Iris pigment epithelial cell (primary cell): ENCODE measurements at regions not wholly inside any gene's neighbourhood (a gene's known extent, or its start where the extent isn't known, plus 50 kb on each side); places are given as distances from the start of the nearest gene placed in this dataset.
A peak's percentile ranks its signal among the peaks of the same experiment; 100 is the strongest.
"Not testable (repeated sequence)": the region's sequence is repeated elsewhere in the genome, so short reads cannot be mapped to it uniquely, and the experiment has no call there.

Experiments
- DNase-seq: peaks from one replicate; pipeline ENCODE4 v3.0.0-alpha.2; 2011; ENCODE audit warnings: low read depth

DNA sequence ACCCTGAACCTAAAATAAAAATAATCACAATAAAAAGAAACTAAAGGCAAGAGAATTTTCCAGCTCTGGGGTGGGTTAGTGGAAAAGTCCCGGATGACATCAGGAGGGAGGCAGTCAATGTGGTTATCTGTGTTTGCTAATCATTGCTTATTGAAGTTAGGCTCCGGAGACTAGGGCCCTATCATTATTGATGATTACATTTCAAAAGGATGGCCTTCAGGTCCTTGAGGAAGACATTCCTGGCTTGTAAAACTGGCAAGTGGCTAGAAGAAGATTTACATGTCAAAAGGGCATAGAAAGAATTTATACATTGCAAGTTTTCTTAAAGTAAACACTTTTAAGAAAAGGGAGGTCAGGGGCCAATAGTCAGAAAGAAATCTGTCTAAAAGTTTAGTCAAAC, 123.4 kb downstream of the POSTN start:
- DNase-seq: peak; percentile 39

DNA sequence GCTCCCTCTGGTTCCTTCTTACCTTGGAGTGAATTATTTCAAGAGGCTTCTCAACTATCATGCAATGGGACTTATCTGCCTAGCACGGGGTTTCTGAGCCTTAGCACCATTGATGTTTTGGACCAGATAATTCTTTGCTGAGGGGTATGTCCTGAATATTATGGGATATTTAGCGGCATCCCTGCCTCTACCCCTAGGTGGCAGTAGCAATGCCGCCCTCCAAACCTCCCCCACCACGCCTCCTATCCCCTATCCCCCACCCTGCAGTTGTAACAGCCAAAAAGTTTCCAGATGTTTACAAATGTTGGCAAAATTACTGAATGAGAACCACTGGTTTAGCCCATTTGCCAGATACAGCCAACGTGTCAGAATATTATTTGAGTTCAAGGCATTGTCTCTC, 125.5 kb downstream of the POSTN start:
- DNase-seq: no peak

- DNase-seq: not testable (repeated sequence)
Measured at GRCh38 chr13:37472266-37472665, 126.3 kb downstream of the POSTN start.

DNA sequence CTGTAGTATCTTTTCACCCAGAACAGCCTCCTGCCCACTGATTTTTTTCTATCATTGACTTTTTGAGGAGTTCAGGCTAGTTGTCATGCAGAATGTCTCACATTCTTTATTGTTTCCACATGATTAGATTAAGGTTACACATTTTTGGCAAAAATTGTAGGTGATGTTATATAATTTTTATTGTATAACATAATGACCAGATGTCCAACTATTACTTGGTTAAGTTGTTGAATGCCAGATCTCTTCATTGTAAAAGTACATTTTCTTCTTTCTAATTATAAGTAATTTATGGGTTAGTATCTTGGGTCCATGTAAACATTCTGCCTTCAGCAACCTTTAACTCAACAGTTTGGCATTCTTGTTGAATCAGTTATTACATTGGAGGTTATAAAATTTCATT, 138.4 kb downstream of the POSTN start:
- DNase-seq: no peak

DNA sequence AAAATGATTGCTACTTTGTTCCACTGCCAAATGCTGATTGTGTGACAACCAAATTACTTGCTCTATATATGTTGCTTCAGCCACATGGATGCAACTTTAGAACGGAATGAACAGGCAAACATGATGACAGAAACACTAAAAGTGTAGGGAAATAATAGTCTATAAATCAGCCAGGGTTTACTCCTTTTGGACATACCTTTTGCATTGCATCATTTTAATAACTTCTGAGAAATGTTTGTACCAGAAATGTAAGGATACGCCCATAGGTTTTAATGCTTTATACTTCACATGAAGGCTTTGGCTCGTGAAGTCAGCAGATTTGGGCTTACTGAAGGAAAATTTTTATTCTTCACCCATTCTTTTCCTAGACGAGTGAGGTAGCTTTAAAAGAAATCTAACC, 141.0 kb downstream of the POSTN start:
- DNase-seq: peak; percentile 31

DNA sequence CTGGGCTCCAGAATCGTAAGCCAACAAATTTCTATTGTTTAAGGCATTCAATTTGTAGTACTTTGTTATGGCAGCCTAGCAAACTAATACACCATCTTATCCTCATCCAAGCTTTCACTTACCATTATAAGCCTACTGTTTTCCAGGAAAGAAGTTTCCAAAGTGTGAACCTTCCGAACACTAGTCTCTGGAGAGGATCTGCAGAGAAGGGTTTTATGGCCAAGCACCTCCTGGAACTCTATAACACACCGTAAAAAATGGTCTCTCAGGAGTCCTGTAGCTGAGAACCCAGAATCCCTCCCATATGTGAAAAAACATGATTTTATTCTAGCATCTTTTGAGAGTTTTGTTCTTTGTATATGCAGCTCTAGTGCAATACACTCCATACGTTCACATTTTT, 142.1 kb downstream of the POSTN start:
- no peak for DNase-seq

- DNase-seq: no peak
Measured at GRCh38 chr13:37456041-37456440, 142.5 kb downstream of the POSTN start.

- DNase-seq: peak; percentile 29
Measured at GRCh38 chr13:37453246-37453645, 145.3 kb downstream of the POSTN start.

- no peak for DNase-seq
Measured at GRCh38 chr13:37450276-37450675, 148.3 kb downstream of the POSTN start.

GRCh38 chr13:37448153-37448552, 150.4 kb downstream of the POSTN start:
- DNase-seq: peak; percentile 16

GRCh38 chr13:37446503-37446902, 152.1 kb downstream of the POSTN start:
- peak; percentile 99 for DNase-seq

DNA sequence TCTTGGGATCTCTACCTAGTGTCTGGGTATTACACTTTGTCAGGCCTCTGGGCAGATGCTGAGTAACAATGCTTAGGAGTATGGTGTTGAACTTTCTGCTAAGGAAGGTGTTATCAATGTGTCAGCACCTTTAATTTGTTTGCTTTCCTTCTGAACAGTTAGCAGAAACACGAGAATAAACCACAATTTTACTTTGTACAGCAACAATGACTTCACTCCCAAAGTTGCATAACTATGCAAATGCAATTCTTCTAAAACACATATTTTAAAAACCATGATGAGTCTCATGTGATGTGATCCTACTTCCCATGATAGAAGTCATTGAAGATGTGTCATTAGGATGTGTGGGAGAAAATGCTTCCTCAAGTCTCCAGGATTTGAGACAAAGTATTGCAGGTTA, 155.0 kb downstream of the POSTN start:
- peak; percentile 94 for DNase-seq

DNA sequence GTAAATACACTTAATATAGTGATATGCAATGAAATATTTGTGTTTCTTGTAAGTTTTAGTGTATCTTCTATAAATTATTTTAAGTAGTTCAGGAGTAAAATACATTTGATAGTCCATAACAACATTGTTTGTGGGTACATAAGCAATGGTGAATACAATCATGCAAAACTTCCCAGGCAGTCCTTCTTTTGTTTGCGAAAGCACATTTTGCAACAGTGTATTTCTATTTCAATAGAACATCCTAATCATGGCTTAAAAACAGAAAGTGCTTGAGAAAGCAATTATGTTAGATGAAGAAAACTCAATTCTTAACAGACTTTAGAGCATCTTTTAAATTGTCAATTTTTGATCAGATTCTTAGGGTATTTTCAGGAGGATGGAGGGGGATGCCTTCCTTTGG, 155.6 kb downstream of the POSTN start:
- DNase-seq: peak; percentile 24

- no peak for DNase-seq
Measured at GRCh38 chr13:37435881-37436280, 162.7 kb downstream of the POSTN start.

DNA sequence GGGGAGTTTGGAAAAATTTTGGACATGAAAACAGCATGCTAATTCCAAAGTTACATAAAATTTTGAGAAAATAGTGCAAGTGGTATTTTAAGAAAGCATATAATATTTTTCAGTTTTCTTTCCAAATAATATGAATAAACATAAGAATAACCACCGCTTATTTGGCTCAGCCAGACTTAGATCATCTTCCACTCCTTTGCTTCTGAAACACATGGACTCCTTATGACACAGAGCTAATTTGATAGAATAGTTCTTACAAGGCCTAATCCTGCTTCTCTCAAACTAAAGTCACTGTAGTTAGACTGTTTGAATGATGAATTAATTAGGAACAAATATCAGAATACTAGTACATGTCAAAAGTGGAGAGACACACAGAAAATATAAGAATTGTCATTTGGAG, 165.5 kb downstream of the POSTN start:
- no peak for DNase-seq

DNA sequence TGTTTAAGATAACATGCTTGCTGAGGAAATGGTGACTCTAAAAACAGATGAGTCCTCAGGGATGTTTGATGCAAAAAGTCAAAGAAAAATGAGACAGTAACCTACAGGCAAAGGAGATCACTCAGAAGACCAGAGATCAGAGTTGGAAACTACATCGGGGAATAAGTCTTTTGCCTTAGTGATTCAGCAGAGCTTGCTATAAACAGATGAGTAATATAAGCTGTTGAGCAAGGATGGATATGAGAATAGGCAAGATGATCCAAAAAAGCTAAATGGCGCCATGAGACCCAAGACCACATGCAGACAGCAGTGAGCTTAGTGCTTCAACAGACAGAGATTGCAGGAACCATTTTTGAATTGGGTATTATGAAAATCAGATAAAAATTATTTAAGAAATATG, 168.6 kb downstream of the POSTN start:
- DNase-seq: peak; percentile 98

DNA sequence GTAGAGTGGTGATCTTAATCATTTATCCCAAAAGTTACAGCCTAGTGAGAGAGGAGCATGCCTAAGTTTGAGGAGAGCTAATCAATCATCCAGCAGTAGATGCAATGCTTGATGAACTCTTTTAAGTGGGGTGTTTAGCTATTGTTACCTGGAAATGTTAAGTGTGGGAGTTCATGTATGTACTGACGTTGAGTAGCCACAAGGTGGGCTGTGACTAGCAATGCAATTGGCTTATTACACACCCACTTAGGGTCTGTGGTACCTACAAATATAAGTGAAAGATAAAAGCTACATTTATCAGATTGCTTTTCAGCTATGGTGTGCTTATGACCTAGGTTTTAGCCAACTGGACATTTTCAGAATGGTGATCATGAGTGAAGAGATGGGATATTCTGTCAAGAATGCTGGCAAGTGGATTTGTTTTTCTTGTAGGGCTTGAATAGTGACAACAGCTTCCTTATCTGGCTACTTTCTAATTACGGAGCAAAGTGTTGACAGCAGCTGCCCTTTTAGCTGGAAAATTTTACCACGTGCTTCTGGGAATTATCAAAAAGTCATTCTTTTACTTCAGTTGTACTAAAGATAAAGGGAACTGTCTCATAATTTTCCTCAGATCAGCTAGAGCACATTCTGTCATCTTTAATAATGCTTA, 170.6 kb downstream of the POSTN start:
- DNase-seq: no peak

DNA sequence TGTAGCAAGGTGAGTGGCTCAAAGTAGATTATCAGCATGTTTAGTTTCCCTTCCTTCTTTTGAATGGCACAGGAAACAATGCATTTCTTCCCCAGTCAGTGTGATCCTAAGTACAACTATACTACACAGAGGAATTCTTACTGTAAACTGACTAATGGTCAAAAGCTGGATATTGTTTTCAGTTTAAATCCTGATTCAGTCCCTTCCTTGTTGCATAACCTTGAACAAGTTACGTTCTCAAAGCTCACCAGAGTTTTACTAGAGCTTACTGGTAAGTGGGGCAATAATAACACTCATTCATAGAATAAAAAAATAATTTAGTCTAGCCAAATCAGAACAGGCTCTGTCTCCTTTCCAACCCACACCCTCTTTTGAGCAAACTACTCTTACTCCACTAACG, 180.1 kb downstream of the POSTN start:
- DNase-seq: peak; percentile 96

DNA sequence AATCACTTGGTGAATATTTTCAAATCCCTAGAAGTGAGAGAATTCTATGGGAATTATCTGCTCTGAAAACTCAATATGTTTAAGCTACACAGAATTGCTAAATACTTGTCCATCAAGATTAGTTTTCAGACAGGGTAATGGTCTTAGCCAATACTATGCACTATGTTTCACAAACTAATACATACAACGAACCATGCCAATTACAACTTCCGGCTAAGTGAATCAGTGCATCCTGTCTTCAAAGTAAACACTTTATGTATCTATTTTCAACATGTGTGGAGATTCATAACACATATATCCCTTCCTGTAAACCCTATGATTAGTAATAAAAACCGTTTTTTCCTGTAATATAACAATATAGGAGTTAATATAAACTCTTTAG, 181.5 kb downstream of the POSTN start:
- DNase-seq: peak; percentile 83

GRCh38 chr13:37416291-37417059, 182.1 kb downstream of the POSTN start:
- DNase-seq: no peak

GRCh38 chr13:37413161-37413560, 185.4 kb downstream of the POSTN start:
- DNase-seq: no peak

GRCh38 chr13:37412241-37412921, 186.2 kb downstream of the POSTN start:
- peak; percentile 63 for DNase-seq

DNA sequence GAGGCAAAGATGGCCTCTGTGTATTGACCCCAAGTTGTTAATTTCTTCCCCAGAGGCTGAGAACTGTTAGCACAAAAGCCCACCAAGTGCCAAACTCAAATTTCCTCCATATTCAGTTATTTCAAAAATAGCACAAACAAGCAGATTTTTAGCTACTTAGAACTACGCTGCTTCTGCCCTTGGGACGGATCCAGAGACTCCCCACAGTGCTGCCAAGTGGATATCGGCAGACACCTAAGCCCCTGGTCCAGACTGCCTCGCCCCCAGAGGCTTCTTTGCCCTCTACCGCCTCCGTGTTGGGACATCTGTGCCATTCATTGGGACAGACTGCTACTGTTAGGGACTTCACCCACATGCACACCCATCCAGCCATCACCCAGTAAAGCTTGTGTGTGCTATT, 188.3 kb downstream of the POSTN start:
- no peak for DNase-seq
